Sciatic nerve (tissue), 2 donors: ENCODE measurements at regions not wholly inside any gene's neighbourhood (a gene's known extent, or its start where the extent isn't known, plus 50 kb on each side); places are given as distances from the start of the nearest gene placed in this dataset.

Source experiments
- ATAC-seq: fragments of 200-7000 bp; cut with Tn5 transposase; one replicate; pipeline ENCODE4 v1.9.1; 2020; ENCODE audit warnings: mild to moderate bottlenecking, moderate library complexity
- DNase-seq: peaks from one replicate; pipeline ENCODE4 v3.0.0-alpha.2; 2020; ENCODE audit warnings: low spot score
- intact Hi-C: fragments of 100-400 bp; cut with DNase I; formaldehyde crosslinking; loops from one replicate; pipeline ENCODE4 v1.14.2; 2022
- donor health status: DM: no; HTN: no; CAD: no.
- donor health status: DM: no; HTN: no; CAD: no.

GRCh38 chr1:25088180-25088701, 144.1 kb downstream of the SYF2 start:
- no peak for DNase-seq
- no peak for ATAC-seq
- intact Hi-C loops: no loop called here

- DNase-seq: no peak
- no peak for ATAC-seq
- intact Hi-C loops: no loop called here
Measured at GRCh38 chr1:25086518-25087079, 145.7 kb downstream of the SYF2 start.

- DNase-seq (no peak), ATAC-seq (no peak)
- intact Hi-C loops: no loop called here
Measured at GRCh38 chr1:25084407-25084806, 147.9 kb downstream of the SYF2 start.

GRCh38 chr1:25083481-25084345, 148.6 kb downstream of the SYF2 start:
- intact Hi-C loops: no loop called here
- ATAC-seq: no peak
- DNase-seq: no peak

GRCh38 chr1:25082995-25083394, 149.3 kb downstream of the SYF2 start:
- intact Hi-C loops: no loop called here

GRCh38 chr1:25082216-25082899, 149.9 kb downstream of the SYF2 start:
- DNase-seq (no peak), ATAC-seq (no peak)
- intact Hi-C loops: no loop called here

More at GRCh38 chr1:25082995-25083394, 149.3 kb downstream of the SYF2 start:
- DNase-seq (no peak), ATAC-seq (no peak)

GRCh38 chr1:25081496-25081895, 150.8 kb downstream of the SYF2 start:
- no peak for ATAC-seq
- DNase-seq: no peak
- intact Hi-C loops: no loop called here

GRCh38 chr1:25080294-25081209, 150.5 kb upstream of the RUNX3 start:
- intact Hi-C loops: no loop called here
- ATAC-seq (no peak), DNase-seq (no peak)

GRCh38 chr1:25079048-25079447, 149.0 kb upstream of the RUNX3 start:
- intact Hi-C loops: no loop called here
- DNase-seq (no peak), ATAC-seq (no peak)

GRCh38 chr1:25074351-25075227, 144.5 kb upstream of the RUNX3 start:
- no peak for DNase-seq
- ATAC-seq: no peak
- intact Hi-C loops: no loop called here

GRCh38 chr1:25073640-25074270, 143.7 kb upstream of the RUNX3 start:
- no peak for ATAC-seq
- intact Hi-C loops: no loop called here
- DNase-seq: no peak

- intact Hi-C loops: no loop called here
- no peak for ATAC-seq
- no peak for DNase-seq
Measured at GRCh38 chr1:25072461-25072860, 142.4 kb upstream of the RUNX3 start.

- DNase-seq (no peak), ATAC-seq (no peak)
- intact Hi-C loops: no loop called here
Measured at GRCh38 chr1:25068829-25069228, 138.8 kb upstream of the RUNX3 start.

GRCh38 chr1:25068316-25068715, 138.2 kb upstream of the RUNX3 start:
- ATAC-seq: no peak
- intact Hi-C loops: no loop called here
- no peak for DNase-seq

- intact Hi-C loops: no loop called here
Measured at GRCh38 chr1:25067518-25068251, 137.6 kb upstream of the RUNX3 start.

GRCh38 chr1:25066731-25067517, 136.8 kb upstream of the RUNX3 start:
- intact Hi-C loops: no loop called here
- no peak for DNase-seq

More at GRCh38 chr1:25067518-25068251, 137.6 kb upstream of the RUNX3 start:
- ATAC-seq (no peak), DNase-seq (no peak)

More at GRCh38 chr1:25066731-25067517, 136.8 kb upstream of the RUNX3 start:
- ATAC-seq: no peak
